Activated naive CD8-positive, alpha-beta T cell treated with anti-CD3 and anti-CD28 coated beads for 36 hours (primary cell): ENCODE measurements at regions not wholly inside any gene's neighbourhood (a gene's known extent, or its start where the extent isn't known, plus 50 kb on each side); places are given as distances from the start of the nearest gene placed in this dataset.

Experiments used
- DNase-seq: peaks from one replicate; pipeline ENCODE4 v3.0.0; 2021
- H3K27ac Mint-ChIP-seq: one replicate; pipeline ENCODE4 v1.8.0; 2022; ENCODE audit warnings: mild to moderate bottlenecking, moderate library complexity, mixed read lengths
- H3K27me3 Mint-ChIP-seq: one replicate; pipeline ENCODE4 v1.8.0; 2022; ENCODE audit warnings: mild to moderate bottlenecking, mixed read lengths
- H3K36me3 Mint-ChIP-seq: one replicate; pipeline ENCODE4 v1.8.0; 2021; ENCODE audit warnings: mild to moderate bottlenecking, mixed read lengths
- H3K4me1 Mint-ChIP-seq: one replicate; pipeline ENCODE4 v1.8.0; 2021; ENCODE audit warnings: mixed read lengths
- H3K4me3 Mint-ChIP-seq: one replicate; pipeline ENCODE4 v1.8.0; 2022; ENCODE audit warnings: mild to moderate bottlenecking, moderate library complexity, mixed read lengths
- H3K9me3 Mint-ChIP-seq: one replicate; pipeline ENCODE4 v1.8.0; 2022; ENCODE audit warnings: mixed read lengths

DNA sequence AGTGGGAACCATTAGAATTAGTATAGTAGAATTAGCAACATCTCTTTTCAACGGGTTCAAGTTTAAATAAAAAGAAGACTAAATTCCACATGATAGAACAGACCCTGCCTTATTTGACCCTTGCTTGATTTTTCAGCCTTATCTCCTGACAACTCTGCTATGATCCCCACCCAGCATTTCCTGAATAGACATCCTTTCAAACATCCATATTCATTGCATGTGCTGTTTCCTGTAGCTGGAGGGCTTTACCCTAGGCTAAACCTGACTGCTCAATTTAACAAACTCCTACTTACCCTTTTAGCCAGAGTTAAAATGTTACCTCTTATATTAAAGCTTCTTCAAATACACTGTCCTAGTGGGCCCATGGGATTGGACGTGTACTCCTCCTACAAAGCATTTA, 594.8 kb upstream of the ARID1B start:
- H3K4me1 Mint-ChIP-seq: peaks cover 4% of the 10 kb centered on the region
- no peak overlapping the region for H3K4me3 Mint-ChIP-seq
- no peaks in the 10 kb centered on the region for H3K36me3 Mint-ChIP-seq
- no peak for DNase-seq
- no peaks in the 10 kb centered on the region for H3K27me3 Mint-ChIP-seq
- H3K27ac Mint-ChIP-seq: no peak overlapping the region
- H3K9me3 Mint-ChIP-seq: peaks cover 5% of the 10 kb centered on the region

DNA sequence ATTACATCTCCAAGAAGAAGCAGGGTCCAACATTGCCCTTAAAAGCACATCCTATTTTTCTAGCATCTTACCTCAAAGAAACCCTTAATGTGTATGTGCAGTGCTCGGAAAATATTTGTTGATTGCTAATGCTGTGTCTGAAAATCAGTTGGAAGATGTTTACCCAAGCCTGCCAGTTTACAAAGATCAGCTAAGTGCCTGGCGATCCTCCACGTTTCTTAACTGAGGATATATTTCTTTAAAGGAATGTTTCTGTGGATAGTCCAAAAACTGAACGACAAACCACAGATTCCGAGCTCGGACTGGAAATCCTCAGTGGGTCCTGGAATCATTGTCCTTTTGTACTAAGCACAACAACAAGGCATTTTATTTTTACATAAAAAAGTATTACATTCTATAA, 595.7 kb upstream of the ARID1B start:
- Mint-ChIP-seq H3K27ac (no peak overlapping the region), H3K9me3 (peaks cover 5% of the 10 kb centered on the region), H3K4me1 (peaks cover 4% of the 10 kb centered on the region), H3K27me3 (no peaks in the 10 kb centered on the region), H3K4me3 (no peak overlapping the region), H3K36me3 (no peaks in the 10 kb centered on the region)
- no peak for DNase-seq

DNA sequence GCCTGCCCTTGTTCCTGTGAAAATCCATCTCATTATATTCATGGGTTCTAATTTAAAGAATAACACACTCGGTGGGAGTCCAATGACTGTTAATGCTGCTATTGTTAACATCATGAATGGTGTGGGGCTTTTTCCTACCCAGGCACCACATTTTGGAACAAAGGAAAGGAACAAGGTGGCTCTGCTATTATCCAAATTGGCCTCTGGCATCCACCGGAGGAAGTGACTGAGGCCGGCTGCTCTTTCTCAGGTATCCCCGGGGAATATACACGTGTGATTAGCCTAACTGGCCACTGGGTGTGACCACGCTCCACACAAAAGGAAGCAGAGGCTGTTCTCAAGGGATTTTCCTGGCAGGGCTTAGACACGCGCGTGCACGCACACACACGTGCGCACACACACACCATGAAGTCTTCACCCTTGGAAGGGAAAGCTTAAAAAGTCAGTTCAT, 601.2 kb upstream of the ARID1B start:
- H3K27ac Mint-ChIP-seq: no peak overlapping the region
- DNase-seq: no peak
- H3K9me3 Mint-ChIP-seq: peaks cover 11% of the 10 kb centered on the region
- H3K27me3 Mint-ChIP-seq: peaks cover 3% of the 10 kb centered on the region
- no peak overlapping the region for H3K4me3 Mint-ChIP-seq
- peaks cover 13% of the 10 kb centered on the region for H3K4me1 Mint-ChIP-seq
- H3K36me3 Mint-ChIP-seq: no peaks in the 10 kb centered on the region

DNA sequence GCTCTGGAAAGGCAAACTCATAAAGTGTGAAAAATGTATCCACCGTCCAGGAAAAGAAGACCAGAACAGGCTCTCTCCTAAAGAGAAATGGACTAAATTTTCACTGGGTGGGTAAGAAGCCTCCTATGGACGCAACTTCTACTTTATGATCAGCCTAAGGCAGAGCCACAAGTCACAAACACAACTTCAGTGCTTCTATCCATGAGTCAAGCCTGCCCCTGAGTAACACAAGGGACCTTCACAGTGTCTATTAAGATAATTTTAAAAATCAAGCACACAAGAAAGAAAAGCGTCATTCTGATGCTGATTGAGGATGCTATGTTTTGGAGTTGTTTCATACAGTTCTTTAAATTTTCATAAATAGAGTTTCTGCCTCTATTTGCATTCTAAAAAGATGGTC, 601.7 kb upstream of the ARID1B start:
- H3K27ac Mint-ChIP-seq: no peak overlapping the region
- H3K36me3 Mint-ChIP-seq: no peaks in the 10 kb centered on the region
- peaks cover 3% of the 10 kb centered on the region for H3K27me3 Mint-ChIP-seq

DNA sequence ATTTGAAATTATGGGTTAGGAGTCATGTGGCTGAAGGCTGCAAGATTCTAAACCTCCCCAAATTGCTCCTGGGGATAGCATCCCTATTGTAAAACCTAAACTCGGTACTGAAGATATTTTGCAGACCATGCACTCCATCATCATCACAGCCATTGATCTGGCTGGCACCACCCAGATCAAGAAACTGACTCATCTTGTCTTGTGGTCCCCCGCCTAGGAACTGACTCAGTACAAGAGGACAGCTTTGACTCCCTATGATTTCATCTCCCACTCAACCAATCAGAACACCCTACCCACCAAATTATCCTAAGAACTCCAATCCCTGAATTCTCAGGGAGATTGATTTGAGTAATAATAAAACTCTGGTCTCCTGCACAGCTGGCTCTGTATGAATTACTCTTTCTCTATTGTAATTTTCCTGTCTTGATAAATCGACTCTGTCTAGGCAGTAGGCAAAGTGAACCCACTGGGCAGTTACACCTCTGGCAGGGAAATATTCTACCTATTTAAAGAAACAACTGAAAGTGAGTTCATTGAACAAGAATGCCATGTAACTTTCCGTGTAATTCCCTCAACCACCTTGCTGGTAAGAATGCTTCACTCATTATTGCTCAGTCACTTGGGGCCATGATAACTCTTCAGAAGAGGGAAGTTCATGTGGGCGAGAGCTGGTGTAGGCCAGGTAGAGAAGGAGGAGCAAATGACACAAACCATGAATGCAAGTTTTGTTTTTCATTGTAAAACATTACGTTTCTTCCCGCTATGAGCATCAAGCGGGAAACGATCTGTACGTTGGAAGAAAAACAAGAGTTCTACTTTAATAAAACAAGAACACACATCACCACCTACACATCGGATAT, 602.9 kb upstream of the ARID1B start:
- H3K27ac Mint-ChIP-seq: no peak overlapping the region
- peaks cover 3% of the 10 kb centered on the region for H3K27me3 Mint-ChIP-seq
- peaks cover 11% of the 10 kb centered on the region for H3K9me3 Mint-ChIP-seq
- peak; percentile 34 for DNase-seq
- H3K4me1 Mint-ChIP-seq: peaks cover 15% of the 10 kb centered on the region
- no peaks in the 10 kb centered on the region for H3K36me3 Mint-ChIP-seq
- no peak overlapping the region for H3K4me3 Mint-ChIP-seq

More for the DNA sequence above, 601.7 kb upstream of the ARID1B start:
- no peak for DNase-seq
- Mint-ChIP-seq H3K4me1 (peaks cover 13% of the 10 kb centered on the region), H3K9me3 (peaks cover 11% of the 10 kb centered on the region), H3K4me3 (no peak overlapping the region)

DNA sequence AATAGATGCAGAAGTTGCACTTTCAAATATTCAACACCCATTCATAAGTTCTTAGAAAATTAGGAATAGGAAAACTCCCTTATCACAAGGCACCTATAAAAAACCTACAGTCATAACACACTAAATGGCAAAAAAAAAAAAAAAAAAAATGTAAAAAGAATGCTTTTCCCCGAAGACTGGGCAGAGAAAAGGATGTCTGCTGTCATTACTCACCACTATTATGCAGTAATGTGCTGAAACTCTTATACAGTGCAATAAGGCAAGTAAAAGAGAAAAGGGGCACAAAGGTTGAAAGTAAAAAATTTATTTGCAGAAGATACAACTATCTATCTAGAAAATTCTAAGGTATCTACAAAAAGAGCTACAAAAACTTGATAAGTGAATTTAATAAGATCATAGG, 607.8 kb upstream of the ARID1B start:
- Mint-ChIP-seq H3K4me1 (peaks cover 27% of the 10 kb centered on the region), H3K9me3 (peaks cover 2% of the 10 kb centered on the region), H3K36me3 (peaks cover 3% of the 10 kb centered on the region), H3K27me3 (peaks cover 10% of the 10 kb centered on the region), H3K27ac (no peak overlapping the region), H3K4me3 (no peak overlapping the region)
- DNase-seq: no peak

GRCh38 chr6:156167625-156168071, 609.5 kb upstream of the ARID1B start:
- Mint-ChIP-seq H3K27ac (no peak overlapping the region), H3K9me3 (no peaks in the 10 kb centered on the region), H3K4me3 (peak overlapping the region; percentile 44), H3K27me3 (peaks cover 10% of the 10 kb centered on the region), H3K4me1 (peaks cover 21% of the 10 kb centered on the region), H3K36me3 (peaks cover 3% of the 10 kb centered on the region)
- DNase-seq: no peak

DNA sequence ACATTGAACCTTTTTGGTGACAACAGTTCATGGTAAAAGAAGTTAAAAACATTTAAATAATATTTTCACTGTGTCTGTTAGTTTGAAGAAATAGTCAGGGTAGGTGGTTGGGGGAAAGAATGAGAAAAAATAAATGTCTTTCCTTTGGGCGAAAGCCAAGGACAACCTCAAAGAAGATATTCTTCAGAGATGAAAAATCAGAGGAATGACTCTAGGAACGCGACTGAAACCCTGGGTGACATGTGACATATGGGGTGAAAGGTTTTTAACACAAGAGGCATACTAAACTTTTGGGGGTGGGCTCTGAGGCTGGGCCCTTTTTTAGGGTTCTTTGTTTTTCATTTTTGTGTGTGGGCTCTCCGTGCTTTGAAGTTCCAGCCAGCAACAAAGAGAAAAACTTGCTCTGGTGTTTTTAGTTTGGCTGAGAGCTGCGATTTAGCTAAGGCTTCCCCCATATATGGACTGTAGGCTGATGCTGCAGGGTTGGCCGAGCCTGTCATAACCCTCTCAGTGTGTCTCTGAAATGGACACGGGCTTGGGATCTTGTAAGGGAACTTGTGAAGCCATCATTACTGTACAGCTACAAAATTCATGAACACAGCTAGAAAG, 610.1 kb upstream of the ARID1B start:
- Mint-ChIP-seq H3K4me3 (peak overlapping the region; percentile 44), H3K27me3 (peaks cover 10% of the 10 kb centered on the region), H3K4me1 (peaks cover 21% of the 10 kb centered on the region), H3K36me3 (peaks cover 3% of the 10 kb centered on the region), H3K27ac (peak overlapping the region; percentile 38), H3K9me3 (no peaks in the 10 kb centered on the region)
- no peak for DNase-seq

- peaks cover 3% of the 10 kb centered on the region for H3K36me3 Mint-ChIP-seq
- H3K4me1 Mint-ChIP-seq: peaks cover 21% of the 10 kb centered on the region
- H3K9me3 Mint-ChIP-seq: no peaks in the 10 kb centered on the region
- H3K27me3 Mint-ChIP-seq: peaks cover 10% of the 10 kb centered on the region
- no peak overlapping the region for H3K4me3 Mint-ChIP-seq
- no peak for DNase-seq
- peak overlapping the region; percentile 37 for H3K27ac Mint-ChIP-seq
These were observed 611.1 kb upstream of the ARID1B start for GRCh38 chr6:156166093-156166492.

- DNase-seq: no peak
- peaks cover 21% of the 10 kb centered on the region for H3K4me1 Mint-ChIP-seq
- H3K4me3 Mint-ChIP-seq: no peak overlapping the region
- no peak overlapping the region for H3K27ac Mint-ChIP-seq
- H3K9me3 Mint-ChIP-seq: no peaks in the 10 kb centered on the region
- H3K36me3 Mint-ChIP-seq: peaks cover 3% of the 10 kb centered on the region
- peaks cover 10% of the 10 kb centered on the region for H3K27me3 Mint-ChIP-seq
These were observed 612.3 kb upstream of the ARID1B start for GRCh38 chr6:156164701-156165452.

- no peak for DNase-seq
- no peaks in the 10 kb centered on the region for H3K9me3 Mint-ChIP-seq
- no peak overlapping the region for H3K4me3 Mint-ChIP-seq
- peaks cover 18% of the 10 kb centered on the region for H3K4me1 Mint-ChIP-seq
- H3K27me3 Mint-ChIP-seq: peaks cover 10% of the 10 kb centered on the region
- H3K27ac Mint-ChIP-seq: no peak overlapping the region
- peaks cover 3% of the 10 kb centered on the region for H3K36me3 Mint-ChIP-seq
These were observed 613.9 kb upstream of the ARID1B start for GRCh38 chr6:156163311-156163710.

- DNase-seq: no peak
- H3K9me3 Mint-ChIP-seq: no peaks in the 10 kb centered on the region
- H3K36me3 Mint-ChIP-seq: peaks cover 3% of the 10 kb centered on the region
- H3K4me1 Mint-ChIP-seq: peaks cover 8% of the 10 kb centered on the region
- peaks cover 10% of the 10 kb centered on the region for H3K27me3 Mint-ChIP-seq
- no peak overlapping the region for H3K27ac Mint-ChIP-seq
- H3K4me3 Mint-ChIP-seq: no peak overlapping the region
These were observed 615.7 kb upstream of the ARID1B start for GRCh38 chr6:156161471-156161870.

DNA sequence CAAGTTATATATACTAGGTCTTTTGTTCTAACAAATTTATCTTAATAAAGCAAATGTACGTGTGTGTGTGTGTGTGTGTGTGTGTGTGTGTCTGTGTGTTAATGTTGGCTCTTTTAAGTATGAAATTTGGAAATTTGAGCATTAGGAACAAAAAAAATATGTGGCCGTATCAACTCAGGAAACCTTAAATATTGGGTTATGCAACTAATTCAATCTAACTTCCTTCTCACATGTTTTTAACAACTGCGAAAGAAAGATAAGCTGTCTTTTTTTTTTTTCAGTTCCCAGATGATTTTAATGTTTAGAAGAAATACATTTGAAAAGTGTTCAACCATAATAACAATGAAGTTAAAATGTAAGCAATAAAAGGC, 616.4 kb upstream of the ARID1B start:
- Mint-ChIP-seq H3K9me3 (no peaks in the 10 kb centered on the region), H3K36me3 (no peaks in the 10 kb centered on the region), H3K27ac (no peak overlapping the region), H3K4me1 (peaks cover 4% of the 10 kb centered on the region), H3K27me3 (peaks cover 4% of the 10 kb centered on the region), H3K4me3 (no peak overlapping the region)
- DNase-seq: no peak

- Mint-ChIP-seq H3K36me3 (no peaks in the 10 kb centered on the region), H3K4me3 (no peak overlapping the region), H3K4me1 (peaks cover 4% of the 10 kb centered on the region), H3K27ac (no peak overlapping the region), H3K27me3 (no peaks in the 10 kb centered on the region), H3K9me3 (no peaks in the 10 kb centered on the region)
- no peak for DNase-seq
These were observed 617.0 kb upstream of the ARID1B start for GRCh38 chr6:156160007-156160794.
